Astrocyte (in vitro differentiated cells and primary cell): ENCODE measurements at regions not wholly inside any gene's neighbourhood (a gene's known extent, or its start where the extent isn't known, plus 50 kb on each side); places are given as distances from the start of the nearest gene placed in this dataset.

ENCODE experiments used
- CTCF ChIP-seq: IDR thresholded peaks from 2 replicates; pipeline ENCODE4 v1.5.1; 2011; ENCODE audit warnings: low read depth, mild to moderate bottlenecking, inconsistent platforms, low read length, moderate library complexity; ENCODE audit not compliant: insufficient read depth
- EZH2 ChIP-seq: IDR thresholded peaks from 2 replicates; pipeline ENCODE4 v1.6.1; 2012; ENCODE audit warnings: mild to moderate bottlenecking, low read length, inconsistent platforms; ENCODE audit not compliant: insufficient read depth

GRCh38 chr16:60763869-60764268, 1272.4 kb downstream of the CDH8 start:
- no peak for TF ChIP-seq CTCF
- no peak for TF ChIP-seq EZH2
